GM23248 (cell line): ENCODE measurements at regions not wholly inside any gene's neighbourhood (a gene's known extent, or its start where the extent isn't known, plus 50 kb on each side); places are given as distances from the start of the nearest gene placed in this dataset.

ENCODE experiments used
- DNase-seq: peaks from one replicate; pipeline ENCODE4 v3.0.0-alpha.2; 2015
- H2AFZ ChIP-seq: fragments of 200-600 bp; sonication (generic); 2 replicates; pipeline ENCODE4 v1.6.1; 2016; ENCODE audit warnings: antibody characterized with exemption
- H3F3A ChIP-seq: fragments of 200-600 bp; sonication (generic); 2 replicates; pipeline ENCODE4 v1.6.1; 2016; ENCODE audit warnings: mild to moderate bottlenecking, antibody characterized with exemption, mixed run types; ENCODE audit not compliant: insufficient read depth
- H3K27ac ChIP-seq: fragments of 200-600 bp; sonication (generic); 2 replicates; pipeline ENCODE4 v1.5.1; 2016; ENCODE audit warnings: mild to moderate bottlenecking
- H3K27me3 ChIP-seq: fragments of 200-600 bp; sonication (generic); replicated peaks from 2 replicates; pipeline ENCODE4 v1.6.1; 2016; ENCODE audit warnings: mild to moderate bottlenecking; ENCODE audit not compliant: insufficient read depth
- H3K36me3 ChIP-seq: fragments of 200-600 bp; sonication (generic); 2 replicates; pipeline ENCODE4 v1.6.1; 2016; ENCODE audit warnings: low read depth, mild to moderate bottlenecking
- H3K4me1 ChIP-seq: fragments of 200-600 bp; sonication (generic); 2 replicates; pipeline ENCODE4 v1.6.1; 2016; ENCODE audit warnings: mild to moderate bottlenecking; ENCODE audit not compliant: insufficient read depth
- H3K4me2 ChIP-seq: fragments of 200-600 bp; sonication (generic); one replicate; pipeline ENCODE4 v1.6.1; 2016; ENCODE audit warnings: mild to moderate bottlenecking; ENCODE audit not compliant: unreplicated experiment
- H3K4me3 ChIP-seq: fragments of 200-600 bp; sonication (generic); 2 replicates; pipeline ENCODE4 v1.5.1; 2016; ENCODE audit warnings: mild to moderate bottlenecking
- H3K79me2 ChIP-seq: fragments of 200-600 bp; sonication (generic); 2 replicates; pipeline ENCODE4 v1.6.1; 2016; ENCODE audit warnings: mild to moderate bottlenecking; ENCODE audit not compliant: insufficient read depth
- H3K9ac ChIP-seq: fragments of 200-600 bp; sonication (generic); 2 replicates; pipeline ENCODE4 v1.6.1; 2016; ENCODE audit warnings: mild to moderate bottlenecking
- H3K9me2 ChIP-seq: fragments of 200-600 bp; sonication (generic); 2 replicates; pipeline ENCODE4 v1.6.1; 2016; ENCODE audit warnings: mixed run types, mild to moderate bottlenecking, moderate library complexity; ENCODE audit not compliant: insufficient read depth
- H3K9me3 ChIP-seq: fragments of 200-600 bp; sonication (generic); one replicate; pipeline ENCODE4 v1.6.1; 2017; ENCODE audit warnings: low read depth
- H4K20me1 ChIP-seq: fragments of 200-600 bp; sonication (generic); 2 replicates; pipeline ENCODE4 v1.6.0; 2016; ENCODE audit not compliant: insufficient read depth
- EZH2 ChIP-seq: fragments of 200-600 bp; sonication (generic); IDR thresholded peaks from 2 replicates; pipeline ENCODE4 v1.6.1; 2018; ENCODE audit warnings: antibody characterized with exemption, mild to moderate bottlenecking; ENCODE audit not compliant: insufficient read depth, poor library complexity, severe bottlenecking
- EZH2phosphoT487 ChIP-seq: fragments of 200-600 bp; sonication (generic); IDR thresholded peaks from 2 replicates; pipeline ENCODE4 v1.6.1; 2018; ENCODE audit warnings: antibody characterized with exemption, moderate library complexity, mild to moderate bottlenecking, low read depth; ENCODE audit not compliant: insufficient read depth
- WGBS, 2 experiments: methylation state at CpG; one replicate each; pipeline ENCODE4 v1.1.6; 2015 to 2017; ENCODE audit warnings: low lambda C conversion rate in 2 of 2, low coverage in 1 of 2; ENCODE audit errors: missing lambda C conversion rate in 2 of 2; 5-methylcytosine and 5-hydroxymethylcytosine counted together
- in situ Hi-C: fragments of 300-500 bp; cut with MboI; formaldehyde crosslinking; loops from 2 replicates; pipeline ENCODE4 v1.15.0; 2020

DNA sequence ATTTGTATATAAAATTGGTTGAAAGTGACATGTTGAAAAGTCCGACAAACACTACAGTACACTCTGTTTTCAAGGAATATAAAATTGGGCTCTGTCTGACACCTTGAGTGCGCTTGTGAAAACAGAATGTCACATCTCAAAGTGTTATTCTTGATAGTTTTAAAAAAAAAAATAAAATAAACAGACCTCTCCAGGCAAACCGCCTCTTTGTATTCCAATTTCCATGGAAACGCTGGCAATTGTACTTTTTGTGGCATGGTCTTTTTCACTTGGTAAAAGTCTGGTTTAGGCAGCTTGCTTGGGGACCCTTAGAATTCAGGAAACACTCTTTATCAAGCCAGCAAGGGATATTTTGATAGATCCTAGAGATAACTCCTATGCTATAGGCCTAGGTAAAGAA is 302.5 kb downstream of the RAB28 start:
- Histone ChIP-seq H3K4me2 (no peak overlapping the region), H3K27ac (no peak overlapping the region), H3F3A (no peaks in the 10 kb centered on the region), H3K4me1 (no peaks in the 10 kb centered on the region), H3K4me3 (no peak overlapping the region), H3K36me3 (no peaks in the 10 kb centered on the region), H4K20me1 (no peaks in the 10 kb centered on the region), H3K9me3 (no peaks in the 10 kb centered on the region), H2AFZ (no peak overlapping the region), H3K9ac (no peak overlapping the region), H3K27me3 (no peaks in the 10 kb centered on the region), H3K9me2 (no peaks in the 10 kb centered on the region), H3K79me2 (no peaks in the 10 kb centered on the region)
- TF ChIP-seq EZH2 (no peak), EZH2phosphoT487 (no peak)
- DNase-seq = no peak
- in situ Hi-C loops = no loop called here
- WGBS, 2 experiments = 61 to 68% methylated on average over 4 of the region's 4 CpGs

DNA sequence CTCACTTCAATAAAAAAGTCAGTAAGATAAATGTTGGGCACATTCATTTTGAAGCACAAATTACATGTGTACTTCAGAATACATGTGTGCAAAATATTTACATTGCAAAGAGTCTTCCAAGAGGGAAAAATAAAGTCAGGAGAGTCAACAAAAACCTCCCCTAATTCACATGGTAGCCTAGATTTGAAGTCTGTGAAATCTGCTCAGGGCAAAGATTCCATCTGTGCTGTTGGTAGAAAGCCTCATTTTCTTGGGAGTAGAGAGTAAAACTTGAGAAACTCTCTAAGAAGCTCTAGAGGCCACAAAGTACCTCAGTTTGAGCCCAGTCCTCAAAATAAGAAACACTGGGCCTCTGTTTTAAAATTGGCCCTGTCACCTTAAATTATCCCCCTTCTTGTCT is 303.4 kb downstream of the RAB28 start:
- Histone ChIP-seq H2AFZ (no peak overlapping the region), H3K4me2 (no peak overlapping the region), H3K4me1 (no peaks in the 10 kb centered on the region), H3K27ac (no peak overlapping the region), H3K9me3 (no peaks in the 10 kb centered on the region), H3K9ac (no peak overlapping the region), H3K36me3 (no peaks in the 10 kb centered on the region), H3K79me2 (no peaks in the 10 kb centered on the region), H3F3A (no peaks in the 10 kb centered on the region), H3K9me2 (no peaks in the 10 kb centered on the region), H3K4me3 (no peak overlapping the region), H4K20me1 (no peaks in the 10 kb centered on the region), H3K27me3 (no peaks in the 10 kb centered on the region)
- TF ChIP-seq EZH2 (no peak), EZH2phosphoT487 (no peak)
- in situ Hi-C loops = no loop called here
- DNase-seq = no peak

DNA sequence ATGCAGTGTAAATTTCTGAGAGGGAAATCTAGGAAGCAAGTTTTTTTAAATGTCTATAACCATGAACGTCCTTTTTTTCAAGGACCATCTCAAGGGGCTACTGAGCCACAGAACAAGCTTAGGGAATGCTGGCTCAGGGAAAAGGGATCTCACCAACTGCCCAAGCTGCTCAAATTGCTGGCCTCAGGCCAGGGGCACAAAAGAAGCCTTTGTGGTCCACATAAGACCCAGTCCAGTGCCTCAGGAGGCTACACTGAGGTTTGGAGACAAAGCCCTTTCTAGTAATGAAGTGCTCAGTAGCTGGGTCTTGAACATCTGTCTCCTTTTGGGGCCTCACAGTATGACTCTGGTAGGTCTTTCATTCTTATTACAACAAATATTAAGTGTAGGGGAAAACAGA is 305.5 kb downstream of the RAB28 start:
- no peak for TF ChIP-seq EZH2phosphoT487
- TF ChIP-seq EZH2 = no peak
- no peak overlapping the region for H3K9ac ChIP-seq
- in situ Hi-C loops = no loop called here
- no peaks in the 10 kb centered on the region for H3K79me2 ChIP-seq
- no peaks in the 10 kb centered on the region for H3K9me2 ChIP-seq
- 59 to 61% methylated on average over 1 of the region's 1 CpG for WGBS, 2 experiments
- no peak overlapping the region for H3K4me3 ChIP-seq
- H4K20me1 ChIP-seq = no peaks in the 10 kb centered on the region
- no peaks in the 10 kb centered on the region for H3K36me3 ChIP-seq
- no peak overlapping the region for H3K4me2 ChIP-seq
- no peaks in the 10 kb centered on the region for H3F3A ChIP-seq
- H2AFZ ChIP-seq = no peak overlapping the region
- no peak overlapping the region for H3K27ac ChIP-seq
- no peaks in the 10 kb centered on the region for H3K4me1 ChIP-seq
- DNase-seq = no peak
- no peaks in the 10 kb centered on the region for H3K9me3 ChIP-seq
- H3K27me3 ChIP-seq = no peaks in the 10 kb centered on the region

DNA sequence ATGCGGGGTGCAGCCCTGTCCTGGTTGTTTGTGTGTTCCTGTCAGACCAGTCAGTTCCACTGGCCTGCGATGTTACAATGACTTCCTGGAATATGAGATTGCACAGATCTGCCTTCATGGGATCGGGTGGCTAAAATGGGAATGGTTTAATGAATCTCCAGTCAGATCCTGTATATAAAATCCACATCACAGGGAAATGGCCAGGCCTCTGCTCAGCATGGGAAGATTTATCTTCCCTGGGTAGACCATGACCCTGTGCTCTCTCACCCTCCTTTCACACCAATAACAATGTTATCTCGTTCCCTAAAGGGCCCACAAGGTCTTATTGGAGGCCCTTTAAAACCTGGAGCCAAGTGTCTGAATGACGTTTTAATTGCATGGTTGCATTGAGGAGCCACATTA is 307.4 kb downstream of the RAB28 start:
- Histone ChIP-seq H3K4me1 (no peaks in the 10 kb centered on the region), H3K9me3 (no peaks in the 10 kb centered on the region), H3K9me2 (no peaks in the 10 kb centered on the region), H3K27ac (no peak overlapping the region), H4K20me1 (no peaks in the 10 kb centered on the region), H3K36me3 (no peaks in the 10 kb centered on the region), H3K27me3 (no peaks in the 10 kb centered on the region; the same call in 1 of the 2 replicates), H3K4me3 (no peak overlapping the region), H3K4me2 (no peak overlapping the region), H3K9ac (no peak overlapping the region), H3F3A (no peaks in the 10 kb centered on the region), H3K79me2 (no peaks in the 10 kb centered on the region), H2AFZ (no peak overlapping the region)
- no peak for DNase-seq
- in situ Hi-C loops = no loop called here
- WGBS, 2 experiments = 52 to 61% methylated on average over 5 of the region's 5 CpGs
- TF ChIP-seq EZH2phosphoT487 (no peak), EZH2 (no peak)

DNA sequence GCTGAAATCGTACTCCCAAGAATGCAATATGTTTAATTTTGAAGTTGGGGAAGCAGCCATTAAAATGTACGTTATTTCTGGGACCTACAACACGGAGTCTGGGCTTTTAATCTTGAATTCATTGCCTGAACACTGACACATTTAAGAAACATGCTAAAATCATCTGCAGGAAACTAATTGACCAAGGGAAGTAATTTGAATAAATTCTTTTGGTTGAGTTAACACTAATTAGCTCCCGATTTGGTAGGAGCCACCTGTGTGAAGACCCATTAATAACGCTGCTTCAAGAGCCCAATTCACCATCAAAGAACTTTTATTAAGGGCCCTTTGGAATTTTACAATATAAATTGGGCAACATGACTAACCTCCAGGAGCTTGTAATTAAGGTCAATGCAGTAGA is 309.2 kb downstream of the RAB28 start:
- WGBS, 2 experiments = 66 to 75% methylated on average over 5 of the region's 5 CpGs
- H3K27me3 ChIP-seq = no peaks in the 10 kb centered on the region; the same call in 1 of the 2 replicates
- no peaks in the 10 kb centered on the region for H3K9me3 ChIP-seq
- no peak overlapping the region for H3K4me3 ChIP-seq
- no peaks in the 10 kb centered on the region for H3F3A ChIP-seq
- TF ChIP-seq EZH2 (no peak), EZH2phosphoT487 (no peak)
- H3K9me2 ChIP-seq = no peaks in the 10 kb centered on the region
- no peak overlapping the region for H3K9ac ChIP-seq
- no peak overlapping the region for H3K27ac ChIP-seq
- no peaks in the 10 kb centered on the region for H3K4me1 ChIP-seq
- no peak overlapping the region for H2AFZ ChIP-seq
- H3K4me2 ChIP-seq = no peak overlapping the region
- H4K20me1 ChIP-seq = no peaks in the 10 kb centered on the region
- H3K36me3 ChIP-seq = no peaks in the 10 kb centered on the region
- no peak for DNase-seq
- in situ Hi-C loops = no loop called here
- no peaks in the 10 kb centered on the region for H3K79me2 ChIP-seq
